ENCODE measurements at regions not wholly inside any gene's neighbourhood (a gene's known extent, or its start where the extent isn't known, plus 50 kb on each side); places are given as distances from the start of the nearest gene placed in this dataset.

- TF ChIP-seq CTCF (conservative IDR thresholded peaks at IDR 0.05; ENCODE audit: low read depth, low read length) (no peak), RCOR1 (IDR thresholded peaks at IDR 0.05; ENCODE audit: insufficient replicate concordance, low read length) (no peak), RAD21 (IDR thresholded peaks at IDR 0.05; ENCODE audit: low read length) (no peak)
Measured at GRCh38 chr5:105767267-105767666, 1903.5 kb downstream of the EFNA5 start.

Measured in IMR-90 (cell line).